Fibroblast of the aortic adventitia (primary cell): ENCODE measurements at regions not wholly inside any gene's neighbourhood (a gene's known extent, or its start where the extent isn't known, plus 50 kb on each side); places are given as distances from the start of the nearest gene placed in this dataset.

Experiments used
- DNase-seq: peaks from one replicate; pipeline ENCODE4 v3.0.0-alpha.2; 2010; ENCODE audit warnings: low read depth
- H3K4me3 ChIP-seq: 2 replicates; pipeline ENCODE4 v1.5.1; 2011; ENCODE audit warnings: low read depth, mild to moderate bottlenecking, control low read depth, low read length, moderate library complexity
- TF ChIP-seq, protein P1 (sequence below): IDR thresholded peaks from 2 replicates; pipeline ENCODE4 v1.5.1; 2011; ENCODE audit warnings: mild to moderate bottlenecking, low read length, control low read depth, inconsistent platforms; ENCODE audit not compliant: insufficient read depth

GRCh38 chr20:8951164-8951563 is 117.7 kb upstream of the PLCB4 start:
- no peak overlapping the region for H3K4me3 ChIP-seq
- DNase-seq: no peak
- TF ChIP-seq, protein P1, sequence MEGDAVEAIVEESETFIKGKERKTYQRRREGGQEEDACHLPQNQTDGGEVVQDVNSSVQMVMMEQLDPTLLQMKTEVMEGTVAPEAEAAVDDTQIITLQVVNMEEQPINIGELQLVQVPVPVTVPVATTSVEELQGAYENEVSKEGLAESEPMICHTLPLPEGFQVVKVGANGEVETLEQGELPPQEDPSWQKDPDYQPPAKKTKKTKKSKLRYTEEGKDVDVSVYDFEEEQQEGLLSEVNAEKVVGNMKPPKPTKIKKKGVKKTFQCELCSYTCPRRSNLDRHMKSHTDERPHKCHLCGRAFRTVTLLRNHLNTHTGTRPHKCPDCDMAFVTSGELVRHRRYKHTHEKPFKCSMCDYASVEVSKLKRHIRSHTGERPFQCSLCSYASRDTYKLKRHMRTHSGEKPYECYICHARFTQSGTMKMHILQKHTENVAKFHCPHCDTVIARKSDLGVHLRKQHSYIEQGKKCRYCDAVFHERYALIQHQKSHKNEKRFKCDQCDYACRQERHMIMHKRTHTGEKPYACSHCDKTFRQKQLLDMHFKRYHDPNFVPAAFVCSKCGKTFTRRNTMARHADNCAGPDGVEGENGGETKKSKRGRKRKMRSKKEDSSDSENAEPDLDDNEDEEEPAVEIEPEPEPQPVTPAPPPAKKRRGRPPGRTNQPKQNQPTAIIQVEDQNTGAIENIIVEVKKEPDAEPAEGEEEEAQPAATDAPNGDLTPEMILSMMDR: no peak

- TF ChIP-seq, protein P1: no peak
- DNase-seq: no peak
Measured at GRCh38 chr20:8952721-8953120, 116.2 kb upstream of the PLCB4 start.

DNA sequence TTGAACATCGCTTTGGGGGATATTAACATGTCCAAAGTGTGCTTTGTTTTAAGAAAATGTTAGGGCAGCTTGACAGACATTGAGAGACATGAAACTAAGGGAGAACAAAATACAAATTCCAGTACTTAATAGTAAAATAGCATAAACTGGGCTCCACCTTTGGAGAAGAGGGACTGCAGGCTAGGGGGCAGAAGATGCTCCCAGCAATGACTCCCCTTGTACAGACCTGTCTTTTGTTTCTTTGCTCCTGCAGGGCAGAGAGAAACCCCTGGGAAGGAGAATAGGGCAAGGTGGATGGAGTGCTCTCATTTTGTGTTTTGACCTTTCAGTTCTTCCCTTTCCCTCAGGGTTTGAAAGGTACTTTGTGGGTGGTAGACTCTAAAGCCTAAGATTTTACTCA is 115.6 kb upstream of the PLCB4 start:
- DNase-seq: no peak
- TF ChIP-seq, protein P1: no peak
- H3K4me3 ChIP-seq: no peak overlapping the region

More at GRCh38 chr20:8952721-8953120, 116.2 kb upstream of the PLCB4 start:
- no peak overlapping the region for H3K4me3 ChIP-seq

DNA sequence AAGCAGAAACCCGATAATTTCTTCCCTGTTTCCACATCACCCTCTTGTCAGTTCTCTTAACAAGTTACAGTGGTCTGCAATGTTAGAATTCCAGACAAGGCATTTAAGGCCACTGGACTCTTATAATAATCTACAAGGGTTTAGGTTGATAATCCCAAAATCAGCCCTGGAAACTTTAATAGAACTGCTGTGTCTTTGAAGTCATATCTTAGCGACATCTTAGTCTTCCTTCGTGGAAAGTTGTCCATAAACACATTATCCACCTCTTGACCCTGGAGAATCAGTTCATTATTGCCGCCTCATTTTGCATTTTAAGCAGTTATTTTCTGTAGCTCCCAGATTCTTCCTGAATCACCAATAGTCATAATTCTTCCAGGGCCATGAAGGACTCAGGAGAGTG is 108.6 kb upstream of the PLCB4 start:
- TF ChIP-seq, protein P1: no peak
- no peak overlapping the region for H3K4me3 ChIP-seq
- DNase-seq: no peak

DNA sequence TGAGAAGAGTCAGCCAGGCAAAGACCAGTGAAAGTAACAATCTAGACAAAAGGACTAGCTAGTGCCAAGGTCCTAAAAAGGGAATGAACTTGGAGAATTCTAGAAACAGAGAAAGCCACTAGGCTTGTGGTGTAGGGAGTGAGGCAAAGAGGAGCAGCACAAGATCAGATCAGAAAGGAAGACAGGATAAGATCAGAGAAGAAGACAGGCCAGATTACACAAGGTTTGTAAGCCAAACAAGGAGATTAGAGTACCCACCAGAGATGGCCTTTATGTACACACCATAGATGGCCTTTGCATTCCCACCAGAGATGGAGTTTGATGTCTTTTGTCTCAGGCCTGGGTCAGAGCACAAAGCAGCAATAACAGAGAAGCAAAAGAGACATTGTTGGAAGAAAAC is 105.6 kb upstream of the PLCB4 start:
- TF ChIP-seq, protein P1: no peak
- H3K4me3 ChIP-seq: no peak overlapping the region
- no peak for DNase-seq

- DNase-seq: no peak
- no peak overlapping the region for H3K4me3 ChIP-seq
- TF ChIP-seq, protein P1: no peak
Measured at GRCh38 chr20:8964959-8965562, 103.8 kb upstream of the PLCB4 start.
